Stimulated activated CD8-positive, alpha-beta memory T cell treated with anti-CD3 and anti-CD28 coated beads, Interleukin-2, amount 100 ng/mL, for 48 hours (primary cell): ENCODE measurements at regions not wholly inside any gene's neighbourhood (a gene's known extent, or its start where the extent isn't known, plus 50 kb on each side); places are given as distances from the start of the nearest gene placed in this dataset.

ENCODE experiments used
- DNase-seq, 2 donors: peaks; one replicate each; pipeline ENCODE4 v3.0.0-alpha.2; 2020; ENCODE audit warnings: low read depth in 2 of 2

DNA sequence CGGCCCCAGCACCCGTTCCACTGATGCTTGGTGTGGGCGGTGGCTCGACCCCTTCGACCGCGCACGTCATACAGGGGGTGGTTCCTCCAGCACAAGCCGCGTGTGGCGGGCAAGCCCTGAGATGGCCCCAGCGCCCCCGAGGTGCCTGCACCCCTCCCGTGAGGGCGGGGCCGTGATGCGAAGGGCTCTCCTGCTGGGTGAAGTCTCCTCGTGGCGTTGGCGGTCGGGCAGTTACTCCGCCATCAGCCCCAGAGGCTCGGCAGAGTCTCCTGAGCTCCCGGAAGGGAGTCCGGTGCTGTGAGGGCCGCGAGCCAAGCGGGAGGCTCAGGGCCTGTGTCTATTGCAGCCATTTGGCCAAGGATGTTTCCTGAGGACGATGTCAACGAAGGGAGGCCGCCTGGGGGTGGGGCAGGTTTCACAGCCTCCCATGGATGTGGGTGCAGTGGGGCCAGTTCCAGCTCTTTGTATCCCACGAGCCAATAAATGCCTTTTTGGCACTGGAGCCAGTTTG, 78.1 kb upstream of the GALNT9 start:
- DNase-seq: no peak

- no peak for DNase-seq
These were observed 77.4 kb upstream of the GALNT9 start for GRCh38 chr12:132406493-132407450.

DNA sequence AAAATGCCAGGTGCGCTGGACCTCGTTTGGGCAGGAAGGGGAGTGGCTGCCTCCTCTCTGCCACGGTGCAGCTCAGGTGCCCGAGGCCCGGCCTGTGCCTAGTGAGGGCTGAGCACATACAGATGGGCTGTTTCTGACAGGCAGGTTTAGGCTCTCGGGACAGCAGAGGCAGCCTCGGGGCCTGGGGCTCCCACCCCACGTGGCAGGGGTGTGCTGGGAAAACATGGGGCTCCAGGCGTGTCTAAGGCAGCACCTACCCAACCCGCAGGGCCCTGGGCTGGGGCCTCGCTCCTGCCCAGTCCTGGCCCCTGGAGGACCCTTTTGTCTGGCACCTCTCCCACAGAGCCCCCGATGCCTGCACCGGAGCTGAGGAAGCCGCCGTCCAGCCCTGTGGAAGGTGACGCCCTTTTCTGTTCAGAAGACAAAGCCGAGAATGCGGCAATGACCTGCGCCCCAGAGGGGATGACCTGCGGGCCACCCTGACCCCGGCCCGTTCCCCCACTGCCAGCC, 76.4 kb upstream of the GALNT9 start:
- DNase-seq: no peak

GRCh38 chr12:132404951-132405741, 75.8 kb upstream of the GALNT9 start:
- DNase-seq: no peak

- DNase-seq: no peak
These were observed 75.1 kb upstream of the GALNT9 start for GRCh38 chr12:132404435-132404855.

GRCh38 chr12:132403636-132404434, 74.4 kb upstream of the GALNT9 start:
- no peak for DNase-seq

DNA sequence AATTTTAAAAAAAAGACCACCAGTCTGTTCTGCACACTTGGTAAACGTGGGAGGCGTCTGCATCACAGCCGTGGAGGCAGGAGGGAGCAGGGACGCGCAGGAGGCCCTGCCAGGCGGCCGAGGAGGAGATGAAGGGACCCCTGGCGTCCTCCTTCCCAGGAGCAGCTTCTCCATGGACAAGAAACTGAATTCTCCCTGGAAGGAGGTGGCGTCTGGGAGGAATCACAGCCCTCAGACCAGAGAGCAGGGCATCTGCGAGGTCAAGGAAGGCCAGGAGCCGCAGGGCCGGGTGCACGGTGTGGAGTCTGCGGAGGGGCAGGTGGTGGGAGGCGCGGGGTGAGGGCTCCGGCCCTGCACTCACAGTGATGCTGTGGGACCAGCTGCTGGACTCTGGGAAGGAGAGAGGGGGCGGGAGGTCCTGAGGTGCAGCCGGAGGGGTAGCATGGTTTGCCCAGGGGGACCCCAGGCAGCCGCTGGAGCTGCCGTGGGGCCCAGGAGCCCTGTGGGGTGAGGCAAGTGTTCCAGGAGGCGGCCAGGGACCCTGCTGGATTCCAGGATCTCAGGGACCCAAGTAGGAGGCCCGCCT, 73.5 kb upstream of the GALNT9 start:
- no peak for DNase-seq

GRCh38 chr12:132401982-132402381, 72.6 kb upstream of the GALNT9 start:
- no peak for DNase-seq

DNA sequence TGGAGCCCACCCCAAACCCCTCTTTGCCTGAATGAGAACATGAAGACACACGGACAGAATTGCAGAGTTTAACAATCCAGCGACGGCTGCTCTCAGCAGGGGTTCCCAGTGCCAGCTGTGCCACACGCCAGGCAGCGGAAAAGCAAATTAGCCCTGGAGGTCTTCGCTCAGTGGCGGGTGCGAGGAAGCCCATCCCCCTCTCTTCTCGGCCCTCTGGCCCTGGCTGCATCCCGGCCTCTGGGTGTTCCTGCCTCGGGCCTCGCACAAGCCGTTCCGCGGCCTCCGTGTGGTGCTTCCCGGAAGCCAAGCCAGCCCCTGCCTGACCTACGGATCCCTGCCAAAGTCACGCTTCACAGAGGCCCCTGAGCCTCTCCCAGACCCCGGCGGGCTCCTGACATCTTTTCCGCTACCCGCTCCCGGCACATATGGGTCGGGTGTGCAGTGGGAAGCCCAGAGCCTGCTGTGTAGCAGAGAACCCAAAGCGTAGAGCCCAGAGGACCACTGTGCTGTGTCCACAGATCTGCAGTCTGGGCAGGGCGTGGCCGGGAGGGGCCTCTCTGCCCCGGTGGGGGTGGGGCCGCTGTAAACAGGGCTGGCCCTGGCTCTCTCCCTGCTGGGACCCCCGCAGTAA, 70.7 kb upstream of the GALNT9 start:
- no peak for DNase-seq

DNA sequence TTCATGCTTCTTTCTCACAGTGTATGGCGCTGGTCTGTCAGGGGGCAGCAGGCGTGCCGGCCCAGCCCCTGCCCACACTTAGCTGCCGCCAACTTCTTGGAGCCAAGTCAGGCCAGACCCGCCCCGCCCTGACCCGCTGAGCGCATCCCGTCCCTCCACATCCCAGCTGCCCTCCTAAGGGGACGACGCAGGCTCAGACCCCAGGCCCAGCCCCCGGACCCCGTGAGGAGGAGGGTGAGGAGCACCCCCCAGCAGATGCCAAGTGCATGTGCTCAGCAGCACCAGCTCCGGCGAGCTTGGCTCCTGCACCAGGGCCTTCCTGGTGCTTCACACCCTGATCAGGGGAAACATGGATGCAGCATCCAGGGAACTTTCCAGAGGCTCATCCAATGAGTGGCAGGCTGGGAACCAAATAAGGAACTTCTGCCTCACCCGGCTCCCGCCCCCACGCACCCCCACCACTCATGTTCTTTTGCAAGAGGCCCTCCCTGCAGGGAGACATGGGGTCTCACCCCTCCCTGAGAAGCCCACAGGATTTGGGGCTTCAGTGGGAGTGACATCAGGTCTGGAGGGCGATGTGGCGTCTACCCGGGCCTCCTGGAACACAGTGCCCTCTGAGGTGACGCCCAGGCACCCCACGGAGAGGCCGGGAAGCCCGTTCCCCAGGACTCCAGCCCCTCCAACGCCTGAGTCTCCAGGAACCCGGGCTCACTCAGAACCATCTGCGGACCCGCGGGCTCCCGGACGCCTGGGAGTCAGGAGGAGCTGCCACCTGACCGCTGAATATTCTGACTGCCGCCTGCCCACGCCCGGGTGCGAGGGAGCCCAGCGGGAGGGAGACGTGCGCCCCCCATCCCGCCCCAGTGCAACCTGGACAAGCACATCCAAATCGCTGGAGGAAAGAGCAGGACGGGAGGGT, 70.0 kb upstream of the GALNT9 start:
- DNase-seq: no peak

DNA sequence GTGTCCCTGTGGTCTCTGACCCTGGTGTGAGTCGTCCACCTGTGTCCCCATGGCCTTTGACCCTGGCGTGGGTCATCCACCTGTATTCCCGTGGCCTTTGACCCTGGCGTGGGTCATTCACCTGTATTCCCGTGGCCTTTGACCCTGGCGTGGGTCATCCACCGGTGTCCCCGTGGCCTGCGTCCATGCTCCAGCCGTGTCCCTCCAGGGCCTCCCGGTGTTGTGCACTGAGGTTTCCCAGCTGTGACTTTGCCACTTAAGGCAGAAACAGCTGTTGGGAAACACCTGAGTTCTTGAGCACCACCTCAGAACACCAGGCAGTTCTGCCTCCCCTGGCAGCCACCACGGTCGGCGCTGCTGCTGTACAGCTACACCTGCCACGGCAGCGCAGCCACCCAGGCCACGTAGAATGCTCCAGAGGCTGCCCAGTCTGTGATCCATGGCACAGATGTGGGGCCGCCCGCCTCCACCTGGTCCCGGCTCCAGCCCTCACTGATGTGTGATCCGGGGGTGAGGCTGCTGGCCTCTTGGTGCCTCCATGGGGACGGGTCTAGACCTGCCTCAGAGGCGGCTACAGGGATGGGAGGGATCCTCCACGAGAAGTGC, 69.1 kb upstream of the GALNT9 start:
- DNase-seq: no peak

DNA sequence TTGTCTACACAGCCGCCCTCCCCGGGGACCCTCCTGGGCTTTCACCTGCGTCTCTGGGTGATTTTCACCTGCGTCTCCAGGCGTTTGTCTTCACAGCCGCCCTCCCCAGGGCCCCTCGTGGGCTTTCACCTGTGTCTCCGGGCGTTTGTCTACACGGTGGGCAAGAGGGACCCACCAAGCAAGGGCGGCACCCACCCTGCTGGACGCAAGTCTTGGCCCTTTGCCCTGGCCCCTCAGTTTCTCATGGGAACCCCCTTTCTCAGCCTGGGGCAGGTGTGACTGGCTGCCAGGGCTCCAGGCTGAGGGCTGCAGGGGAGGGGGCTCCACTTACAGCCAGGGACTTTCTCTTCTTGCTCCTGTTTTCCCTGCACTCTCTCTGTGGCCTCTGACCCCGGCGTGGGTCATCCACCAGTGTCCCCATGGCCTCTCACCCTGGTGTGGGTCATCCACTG, 68.6 kb upstream of the GALNT9 start:
- no peak for DNase-seq

GRCh38 chr12:132397152-132397933, 68.0 kb upstream of the GALNT9 start:
- no peak for DNase-seq

GRCh38 chr12:132396657-132397056, 67.3 kb upstream of the GALNT9 start:
- no peak for DNase-seq

DNA sequence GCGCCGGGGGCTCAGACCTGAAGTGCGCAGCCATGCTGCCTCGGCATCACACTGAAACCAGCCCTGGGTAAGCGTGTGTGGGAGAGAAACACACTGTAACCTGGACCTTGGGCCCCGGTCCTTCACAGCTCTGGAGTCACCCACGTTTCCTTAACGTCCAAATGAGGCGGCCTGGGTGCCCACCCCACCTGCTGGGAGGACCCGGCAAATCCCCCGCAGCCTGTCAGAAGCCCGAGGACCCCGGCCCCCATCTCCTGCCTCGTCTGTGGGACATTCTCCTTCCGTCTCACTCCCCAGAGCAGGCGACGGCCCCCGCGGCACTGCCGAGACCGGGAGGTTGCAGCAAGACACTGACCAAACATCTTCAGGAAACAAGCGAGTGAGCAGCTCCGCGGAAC, 66.5 kb upstream of the GALNT9 start:
- DNase-seq: no peak

- no peak for DNase-seq
These were observed 66.0 kb upstream of the GALNT9 start for GRCh38 chr12:132395192-132395907.
